ENCODE measurements at regions not wholly inside any gene's neighbourhood (a gene's known extent, or its start where the extent isn't known, plus 50 kb on each side); places are given as distances from the start of the nearest gene placed in this dataset.
A peak's percentile ranks its signal among the peaks of the same experiment; 100 is the strongest.

GRCh38 chr4:111388561-111388960 lies 756.7 kb upstream of the FAM241A start:
- H3K27ac ChIP-seq, result no peak overlapping the region
- H3K36me3 ChIP-seq (ENCODE audit: insufficient read depth, low read length), result no peaks in the 10 kb centered on the region
- H3K9ac ChIP-seq (ENCODE audit: insufficient read length), result no peak overlapping the region
- TF ChIP-seq POLR2AphosphoS5 (IDR thresholded peaks at IDR 0.05; ENCODE audit: borderline replicate concordance, low read depth, low read length) (no peak), FOXP2 (optimal IDR thresholded peaks at IDR 0.05; ENCODE audit: control extremely low read depth, extremely low read length, insufficient read depth) (no peak), EZH2 (IDR thresholded peaks at IDR 0.05) (no peak)
- H3K4me3 ChIP-seq, result no peak overlapping the region
- H3K9me3 ChIP-seq (ENCODE audit: low read depth, low read length), result no peaks in the 10 kb centered on the region
- no peak for DNase-seq (ENCODE audit: low read depth, low spot score)

DNA sequence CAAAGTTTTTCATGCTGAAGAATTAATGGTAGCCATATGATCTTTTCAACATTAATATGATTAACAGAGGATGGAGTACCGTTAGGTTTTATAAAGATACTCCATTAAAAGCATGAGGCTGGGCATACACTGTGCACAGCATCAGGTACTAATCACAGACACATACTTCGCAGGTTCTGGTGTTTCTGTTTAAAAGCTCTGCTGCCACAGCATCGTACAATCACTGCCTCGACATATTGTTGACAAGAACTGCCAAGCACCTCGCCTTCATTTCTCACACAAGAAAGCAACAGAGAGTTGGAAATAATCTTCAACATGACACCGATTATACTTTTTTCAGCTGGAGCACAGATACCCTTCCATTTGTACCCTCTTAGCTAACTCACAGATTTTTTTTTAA lies 753.4 kb upstream of the FAM241A start:
- Histone ChIP-seq H3K27ac (no peak overlapping the region), H3K4me3 (no peak overlapping the region), H3K36me3 (ENCODE audit: insufficient read depth, low read length) (no peaks in the 10 kb centered on the region), H3K9ac (ENCODE audit: insufficient read length) (no peak overlapping the region), H3K9me3 (ENCODE audit: low read depth, low read length) (no peaks in the 10 kb centered on the region)
- TF ChIP-seq EZH2 (IDR thresholded peaks at IDR 0.05) (no peak), POLR2AphosphoS5 (IDR thresholded peaks at IDR 0.05; ENCODE audit: borderline replicate concordance, low read depth, low read length) (no peak), FOXP2 (optimal IDR thresholded peaks at IDR 0.05; ENCODE audit: control extremely low read depth, extremely low read length, insufficient read depth) (no peak)
- DNase-seq (ENCODE audit: low read depth, low spot score), result no peak

DNA sequence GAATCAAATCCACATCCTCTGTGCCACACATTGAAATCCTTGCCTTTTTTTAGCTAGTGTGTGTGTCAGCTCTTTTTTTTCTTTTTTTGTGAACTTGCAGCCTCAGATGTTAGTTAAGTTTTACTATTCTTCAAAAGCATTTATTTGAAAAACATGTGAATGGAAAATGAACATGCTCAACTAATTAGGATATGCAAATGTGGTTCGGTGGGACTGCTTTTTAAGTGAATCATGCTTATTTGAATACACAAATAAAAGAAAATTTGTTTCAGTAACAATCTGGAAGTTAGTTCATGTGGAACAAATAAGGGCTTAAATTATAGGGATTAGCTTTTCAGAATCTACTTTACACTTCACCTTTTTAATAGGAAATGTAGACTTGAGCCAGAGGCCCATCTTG lies 751.5 kb upstream of the FAM241A start:
- no peak for TF ChIP-seq EZH2 (IDR thresholded peaks at IDR 0.05)
- TF ChIP-seq FOXP2 (optimal IDR thresholded peaks at IDR 0.05; ENCODE audit: control extremely low read depth, extremely low read length, insufficient read depth), result no peak
- no peak for TF ChIP-seq POLR2AphosphoS5 (IDR thresholded peaks at IDR 0.05; ENCODE audit: borderline replicate concordance, low read depth, low read length)

GRCh38 chr4:111398906-111399330 lies 746.3 kb upstream of the FAM241A start:
- no peak for DNase-seq (ENCODE audit: low read depth, low spot score)

More for the DNA sequence above, 751.5 kb upstream of the FAM241A start:
- H3K4me3 ChIP-seq, result no peak overlapping the region
- no peaks in the 10 kb centered on the region for H3K9me3 ChIP-seq (ENCODE audit: low read depth, low read length)
- no peak overlapping the region for H3K9ac ChIP-seq (ENCODE audit: insufficient read length)
- no peak for DNase-seq (ENCODE audit: low read depth, low spot score)
- H3K36me3 ChIP-seq (ENCODE audit: insufficient read depth, low read length), result no peaks in the 10 kb centered on the region
- H3K27ac ChIP-seq, result no peak overlapping the region

GRCh38 chr4:111399623-111400022 lies 745.6 kb upstream of the FAM241A start:
- Histone ChIP-seq H3K4me3 (peak overlapping the region; percentile 61), H3K9me3 (ENCODE audit: low read depth, low read length) (no peaks in the 10 kb centered on the region), H3K36me3 (ENCODE audit: insufficient read depth, low read length) (no peaks in the 10 kb centered on the region), H3K9ac (ENCODE audit: insufficient read length) (no peak overlapping the region), H3K27ac (peak overlapping the region; percentile 91)
- TF ChIP-seq POLR2AphosphoS5 (IDR thresholded peaks at IDR 0.05; ENCODE audit: borderline replicate concordance, low read depth, low read length) (no peak; the same call in 1 of the 2 replicates), FOXP2 (optimal IDR thresholded peaks at IDR 0.05; ENCODE audit: control extremely low read depth, extremely low read length, insufficient read depth) (no peak), EZH2 (IDR thresholded peaks at IDR 0.05) (no peak)
- no peak for DNase-seq (ENCODE audit: low read depth, low spot score)

More at GRCh38 chr4:111398906-111399330, 746.3 kb upstream of the FAM241A start:
- Histone ChIP-seq H3K9me3 (ENCODE audit: low read depth, low read length) (no peaks in the 10 kb centered on the region), H3K36me3 (ENCODE audit: insufficient read depth, low read length) (no peaks in the 10 kb centered on the region), H3K27ac (peak overlapping the region; percentile 91), H3K4me3 (peak overlapping the region; percentile 61), H3K9ac (ENCODE audit: insufficient read length) (peak overlapping the region; percentile 30)
- no peak for TF ChIP-seq EZH2 (IDR thresholded peaks at IDR 0.05)
- no peak for TF ChIP-seq FOXP2 (optimal IDR thresholded peaks at IDR 0.05; ENCODE audit: control extremely low read depth, extremely low read length, insufficient read depth)
- no peak for TF ChIP-seq POLR2AphosphoS5 (IDR thresholded peaks at IDR 0.05; ENCODE audit: borderline replicate concordance, low read depth, low read length)

- peak overlapping the region; percentile 91 for H3K27ac ChIP-seq
- DNase-seq (ENCODE audit: low read depth, low spot score), result peak; percentile 85
Observed at GRCh38 chr4:111400741-111401140, 744.5 kb upstream of the FAM241A start.

GRCh38 chr4:111404673-111405072 lies 740.6 kb upstream of the FAM241A start:
- Histone ChIP-seq H3K9ac (ENCODE audit: insufficient read length) (no peak overlapping the region), H3K36me3 (ENCODE audit: insufficient read depth, low read length) (no peaks in the 10 kb centered on the region), H3K4me3 (no peak overlapping the region), H3K27ac (no peak overlapping the region), H3K9me3 (ENCODE audit: low read depth, low read length) (no peaks in the 10 kb centered on the region)
- TF ChIP-seq POLR2AphosphoS5 (IDR thresholded peaks at IDR 0.05; ENCODE audit: borderline replicate concordance, low read depth, low read length) (no peak), FOXP2 (optimal IDR thresholded peaks at IDR 0.05; ENCODE audit: control extremely low read depth, extremely low read length, insufficient read depth) (no peak), EZH2 (IDR thresholded peaks at IDR 0.05) (no peak)
- DNase-seq (ENCODE audit: low read depth, low spot score), result no peak

More at GRCh38 chr4:111400741-111401140, 744.5 kb upstream of the FAM241A start:
- no peak for TF ChIP-seq FOXP2 (optimal IDR thresholded peaks at IDR 0.05; ENCODE audit: control extremely low read depth, extremely low read length, insufficient read depth)
- TF ChIP-seq EZH2 (IDR thresholded peaks at IDR 0.05), result no peak
- no peak; the same call in 1 of the 2 replicates for TF ChIP-seq POLR2AphosphoS5 (IDR thresholded peaks at IDR 0.05; ENCODE audit: borderline replicate concordance, low read depth, low read length)
- Histone ChIP-seq H3K9me3 (ENCODE audit: low read depth, low read length) (no peaks in the 10 kb centered on the region), H3K36me3 (ENCODE audit: insufficient read depth, low read length) (no peaks in the 10 kb centered on the region), H3K4me3 (peak overlapping the region; percentile 53), H3K9ac (ENCODE audit: insufficient read length) (peak overlapping the region; percentile 31)

DNA sequence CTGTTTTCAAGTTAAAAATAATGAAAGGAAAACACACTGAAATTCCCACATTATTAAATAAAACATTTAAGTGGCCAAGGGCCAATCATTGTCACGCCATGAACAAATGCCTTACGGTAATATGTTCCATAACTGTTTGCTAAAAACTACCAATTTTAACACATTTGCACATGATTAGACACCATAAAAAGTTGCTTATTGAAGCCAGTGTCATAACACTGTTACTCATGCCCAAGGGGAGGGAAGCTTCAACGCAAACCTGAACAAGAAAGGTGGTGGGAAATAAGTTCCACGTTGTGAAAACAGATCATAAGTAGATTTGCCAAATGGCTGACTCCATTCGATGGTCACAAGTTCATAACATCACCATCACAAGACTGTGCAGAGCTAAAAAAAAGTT lies 739.3 kb upstream of the FAM241A start:
- H3K4me3 ChIP-seq, result no peak overlapping the region
- no peak overlapping the region for H3K9ac ChIP-seq (ENCODE audit: insufficient read length)
- no peak for DNase-seq (ENCODE audit: low read depth, low spot score)
- TF ChIP-seq FOXP2 (optimal IDR thresholded peaks at IDR 0.05; ENCODE audit: control extremely low read depth, extremely low read length, insufficient read depth), result no peak
- TF ChIP-seq EZH2 (IDR thresholded peaks at IDR 0.05), result no peak
- no peak for TF ChIP-seq POLR2AphosphoS5 (IDR thresholded peaks at IDR 0.05; ENCODE audit: borderline replicate concordance, low read depth, low read length)
- H3K36me3 ChIP-seq (ENCODE audit: insufficient read depth, low read length), result no peaks in the 10 kb centered on the region
- H3K9me3 ChIP-seq (ENCODE audit: low read depth, low read length), result no peaks in the 10 kb centered on the region
- H3K27ac ChIP-seq, result peak overlapping the region; percentile 55

DNA sequence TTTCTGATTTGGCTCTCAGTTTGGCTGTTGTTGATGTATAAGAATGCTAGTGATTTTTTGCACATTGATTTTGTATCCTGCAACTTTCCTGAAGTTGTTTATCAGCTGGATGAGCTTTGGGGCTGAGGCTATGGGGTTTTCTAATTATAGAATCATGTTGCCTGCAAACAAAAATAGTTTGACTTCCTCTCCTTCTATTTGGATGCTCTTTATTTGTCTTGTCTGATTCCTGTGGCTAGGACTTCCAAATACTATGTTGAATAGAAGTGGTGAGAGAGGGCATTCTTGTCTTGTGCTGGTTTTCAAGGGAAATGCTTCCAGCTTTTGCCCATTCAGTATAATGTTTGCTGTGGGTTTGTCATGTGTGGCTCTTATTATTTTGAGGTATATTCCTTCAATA lies 734.7 kb upstream of the FAM241A start:
- H3K4me3 ChIP-seq, result no peak overlapping the region
- H3K36me3 ChIP-seq (ENCODE audit: insufficient read depth, low read length), result no peaks in the 10 kb centered on the region
- H3K9me3 ChIP-seq (ENCODE audit: low read depth, low read length), result no peaks in the 10 kb centered on the region
- no peak overlapping the region for H3K9ac ChIP-seq (ENCODE audit: insufficient read length)
- H3K27ac ChIP-seq, result no peak overlapping the region
- TF ChIP-seq POLR2AphosphoS5 (IDR thresholded peaks at IDR 0.05; ENCODE audit: borderline replicate concordance, low read depth, low read length) (no peak), EZH2 (IDR thresholded peaks at IDR 0.05) (no peak), FOXP2 (optimal IDR thresholded peaks at IDR 0.05; ENCODE audit: control extremely low read depth, extremely low read length, insufficient read depth) (no peak)
- DNase-seq (ENCODE audit: low read depth, low spot score), result no peak

Measured in SK-N-MC (cell line).